ENCODE measurements at regions not wholly inside any gene's neighbourhood (a gene's known extent, or its start where the extent isn't known, plus 50 kb on each side); places are given as distances from the start of the nearest gene placed in this dataset.
"Not testable (repeated sequence)": the region's sequence is repeated elsewhere in the genome, so short reads cannot be mapped to it uniquely, and the experiment has no call there.

- ChIA-PET POLR2A (no interaction called here), CTCF (interaction anchor here (0.6 kb wide), 1 partner anchor 43 kb away, joined by 3 read pairs; no protein-coding TSS in a partner anchor)
These were observed 266.0 kb upstream of the CRY1 start for GRCh38 chr12:107359382-107359781.

- CTCF ChIA-PET, result no interaction called here
- POLR2A ChIA-PET, result no interaction called here
These were observed 266.7 kb upstream of the CRY1 start for GRCh38 chr12:107360033-107360432.

GRCh38 chr12:107360482-107360881 is 267.1 kb upstream of the CRY1 start:
- ChIA-PET CTCF (no interaction called here), POLR2A (no interaction called here)

- CTCF ChIA-PET, result no interaction called here
- POLR2A ChIA-PET, result no interaction called here
These were observed 268.6 kb upstream of the CRY1 start for GRCh38 chr12:107361970-107362369.

- ChIA-PET CTCF (no interaction called here), POLR2A (no interaction called here)
These were observed 269.6 kb upstream of the CRY1 start for GRCh38 chr12:107362960-107363359.

- POLR2A ChIA-PET, result no interaction called here
- CTCF ChIA-PET, result no interaction called here
These were observed 271.6 kb upstream of the CRY1 start for GRCh38 chr12:107364875-107365518.

- ChIA-PET POLR2A (no interaction called here), CTCF (no interaction called here)
These were observed 272.4 kb upstream of the CRY1 start for GRCh38 chr12:107365703-107366102.

- POLR2A ChIA-PET, result no interaction called here
- CTCF ChIA-PET, result no interaction called here
These were observed 273.0 kb upstream of the CRY1 start for GRCh38 chr12:107366322-107366721.

- ChIA-PET POLR2A (no interaction called here), CTCF (no interaction called here)
These were observed 275.2 kb upstream of the CRY1 start for GRCh38 chr12:107368586-107368985.

- POLR2A ChIA-PET, result interaction anchor here (0.9 kb wide), 1 partner anchor 39 kb away, joined by 6 read pairs; no protein-coding TSS in a partner anchor
- CTCF ChIA-PET, result interaction anchor here (0.6 to 1.2 kb wide), 2 partner anchors 42 to 264 kb away, joined by 3 read pairs; no protein-coding TSS in a partner anchor
These were observed 275.7 kb upstream of the CRY1 start for GRCh38 chr12:107369006-107369405.

GRCh38 chr12:107369679-107370078 is 276.3 kb upstream of the CRY1 start:
- POLR2A ChIA-PET, result interaction anchor here (0.5 to 1.0 kb wide), 7 partner anchors 39 to 276 kb away, joined by 3 to 10 read pairs (median 5); a partner anchor contains a TSS
- CTCF ChIA-PET, result interaction anchor here (0.5 to 1.2 kb wide), 3 partner anchors 43 to 265 kb away, joined by 3 read pairs; no protein-coding TSS in a partner anchor

- CTCF ChIA-PET, result interaction anchor here (1.7 to 2.3 kb wide), 2 partner anchors 30 to 51 kb away, joined by 4 to 6 read pairs; no protein-coding TSS in a partner anchor
- POLR2A ChIA-PET, result interaction anchor here (0.8 to 1.4 kb wide), 2 partner anchors 43 to 52 kb away, joined by 3 to 5 read pairs; no protein-coding TSS in a partner anchor
These were observed 278.9 kb upstream of the CRY1 start for GRCh38 chr12:107372229-107372658.

GRCh38 chr12:107373238-107373809 is 280.0 kb upstream of the CRY1 start:
- POLR2A ChIA-PET, result no interaction called here
- CTCF ChIA-PET, result no interaction called here

- ChIA-PET POLR2A (no interaction called here), CTCF (no interaction called here)
These were observed 281.0 kb upstream of the CRY1 start for GRCh38 chr12:107374161-107374840.

- POLR2A ChIA-PET, result no interaction called here
These were observed 281.9 kb upstream of the CRY1 start for GRCh38 chr12:107375231-107375630.

GRCh38 chr12:107377596-107378385 is 284.4 kb upstream of the CRY1 start:
- ChIA-PET POLR2A (no interaction called here), CTCF (no interaction called here)

More at GRCh38 chr12:107375231-107375630, 281.9 kb upstream of the CRY1 start:
- CTCF ChIA-PET, result no interaction called here

GRCh38 chr12:107378609-107379008 is 285.3 kb upstream of the CRY1 start:
- POLR2A ChIA-PET, result no interaction called here

GRCh38 chr12:107379142-107379851 is 285.9 kb upstream of the CRY1 start:
- POLR2A ChIA-PET, result not testable (repeated sequence)
- CTCF ChIA-PET, result interaction anchor here (0.6 kb wide), 1 partner anchor 27 kb away, joined by 3 read pairs; no protein-coding TSS in a partner anchor

More at GRCh38 chr12:107378609-107379008, 285.3 kb upstream of the CRY1 start:
- CTCF ChIA-PET, result no interaction called here

- POLR2A ChIA-PET, result no interaction called here
- CTCF ChIA-PET, result no interaction called here
These were observed 286.7 kb upstream of the CRY1 start for GRCh38 chr12:107379852-107380567.
